Body of pancreas (tissue), 4 donors: ENCODE measurements at regions not wholly inside any gene's neighbourhood (a gene's known extent, or its start where the extent isn't known, plus 50 kb on each side); places are given as distances from the start of the nearest gene placed in this dataset.

Experiments
- ATAC-seq: fragments of 150-250 bp; one replicate; pipeline ENCODE4 v1.9.1; 2016
- DNase-seq, 4 donors: peaks; one replicate each; pipeline ENCODE4 v3.0.0-alpha.2; 2019
- H3K27ac ChIP-seq, 4 donors: fragments of 200-600 bp; sonication (generic); 1 replicate in 3 of 4; 2 replicates in 1 of 4; pipeline versions ENCODE4 v1.5.1 to v1.6.1; 2016 to 2019; ENCODE audit warnings: mild to moderate bottlenecking in 1 of 4, mixed read lengths in 1 of 4, moderate library complexity in 1 of 4
- H3K27me3 ChIP-seq, 2 donors: fragments of 200-600 bp; sonication (generic); one replicate each; pipeline ENCODE4 v1.6.0; 2016; ENCODE audit warnings: mild to moderate bottlenecking in 1 of 2
- H3K36me3 ChIP-seq, 2 donors: fragments of 200-600 bp; sonication (generic); replicated peaks in 1 of 2; 2 replicates each; pipeline ENCODE4 v1.5.1; 2016; ENCODE audit warnings: low read depth in 2 of 2; ENCODE audit not compliant: insufficient read depth in 1 of 2
- H3K4me1 ChIP-seq: fragments of 200-600 bp; sonication (generic); one replicate; pipeline ENCODE4 v1.6.0; 2016
- H3K4me3 ChIP-seq, 2 donors: fragments of 200-600 bp; sonication (generic); 1 replicate in 1 of 2; 2 replicates in 1 of 2; pipeline ENCODE4 v1.5.1; 2016 to 2019
- H3K9me3 ChIP-seq, 3 donors: fragments of 200-600 bp; sonication (generic); 1 replicate in 2 of 3; 2 replicates in 1 of 3; pipeline ENCODE4 v1.5.1; 2016
- POLR2A ChIP-seq, 3 donors: fragments of 450-650 bp; IDR thresholded peaks; one replicate each; pipeline ENCODE4 v1.6.1; 2016; ENCODE audit warnings: antibody characterized with exemption in 3 of 3, mild to moderate bottlenecking in 2 of 3
- WGBS, 2 donors: methylation state at CpG; one replicate each; pipeline ENCODE4 v1.1.5; 2017; 5-methylcytosine and 5-hydroxymethylcytosine counted together
- intact Hi-C: fragments of 100-400 bp; cut with DNase I; formaldehyde crosslinking; loops from one replicate; pipeline ENCODE4 v1.15.1; 2023
- TF ChIP-seq, protein P1 (sequence below), 7 experiments: fragments of 450-650 bp in 4 of 7; fragments of 200-600 bp in 3 of 7; sonication (generic) in 3 of 7; IDR thresholded peaks; one replicate each; pipeline ENCODE4 v1.5.1; 2016 to 2019; ENCODE audit warnings: antibody characterized with exemption in 7 of 7

DNA sequence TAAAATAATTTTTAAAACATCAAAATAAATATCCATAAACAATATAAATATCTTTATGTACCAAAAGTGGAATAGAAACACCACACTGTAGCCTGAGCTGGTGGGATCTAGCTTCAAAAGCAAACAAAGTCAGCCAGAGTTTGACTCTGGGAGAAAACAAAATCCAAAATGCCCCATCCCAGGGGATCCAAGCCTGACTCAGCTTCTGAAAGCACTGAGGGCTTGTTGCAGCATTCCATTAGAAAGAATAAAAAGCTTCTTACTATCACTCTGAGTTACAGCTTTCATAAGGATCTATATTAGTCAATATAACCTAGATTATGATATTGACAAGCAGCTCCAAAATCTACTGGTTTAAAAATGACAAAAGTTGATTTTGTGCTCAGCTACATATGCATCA lies 149.7 kb upstream of the ANKRD50 start:
- DNase-seq (no peak), ATAC-seq (no peak)
- H3K4me3 ChIP-seq = no peak overlapping the region
- no peak for TF ChIP-seq POLR2A (IDR thresholded peaks at IDR 0.05)
- TF ChIP-seq, protein P1, sequence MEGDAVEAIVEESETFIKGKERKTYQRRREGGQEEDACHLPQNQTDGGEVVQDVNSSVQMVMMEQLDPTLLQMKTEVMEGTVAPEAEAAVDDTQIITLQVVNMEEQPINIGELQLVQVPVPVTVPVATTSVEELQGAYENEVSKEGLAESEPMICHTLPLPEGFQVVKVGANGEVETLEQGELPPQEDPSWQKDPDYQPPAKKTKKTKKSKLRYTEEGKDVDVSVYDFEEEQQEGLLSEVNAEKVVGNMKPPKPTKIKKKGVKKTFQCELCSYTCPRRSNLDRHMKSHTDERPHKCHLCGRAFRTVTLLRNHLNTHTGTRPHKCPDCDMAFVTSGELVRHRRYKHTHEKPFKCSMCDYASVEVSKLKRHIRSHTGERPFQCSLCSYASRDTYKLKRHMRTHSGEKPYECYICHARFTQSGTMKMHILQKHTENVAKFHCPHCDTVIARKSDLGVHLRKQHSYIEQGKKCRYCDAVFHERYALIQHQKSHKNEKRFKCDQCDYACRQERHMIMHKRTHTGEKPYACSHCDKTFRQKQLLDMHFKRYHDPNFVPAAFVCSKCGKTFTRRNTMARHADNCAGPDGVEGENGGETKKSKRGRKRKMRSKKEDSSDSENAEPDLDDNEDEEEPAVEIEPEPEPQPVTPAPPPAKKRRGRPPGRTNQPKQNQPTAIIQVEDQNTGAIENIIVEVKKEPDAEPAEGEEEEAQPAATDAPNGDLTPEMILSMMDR (IDR thresholded peaks at IDR 0.05) = no peak
- intact Hi-C loops = no loop called here
- H3K9me3 ChIP-seq = no peaks in the 10 kb centered on the region
- H3K27ac ChIP-seq = no peak overlapping the region
- no peaks in the 10 kb centered on the region for H3K36me3 ChIP-seq
- H3K27me3 ChIP-seq = no peaks in the 10 kb centered on the region
- peaks cover 10% of the 10 kb centered on the region for H3K4me1 ChIP-seq

DNA sequence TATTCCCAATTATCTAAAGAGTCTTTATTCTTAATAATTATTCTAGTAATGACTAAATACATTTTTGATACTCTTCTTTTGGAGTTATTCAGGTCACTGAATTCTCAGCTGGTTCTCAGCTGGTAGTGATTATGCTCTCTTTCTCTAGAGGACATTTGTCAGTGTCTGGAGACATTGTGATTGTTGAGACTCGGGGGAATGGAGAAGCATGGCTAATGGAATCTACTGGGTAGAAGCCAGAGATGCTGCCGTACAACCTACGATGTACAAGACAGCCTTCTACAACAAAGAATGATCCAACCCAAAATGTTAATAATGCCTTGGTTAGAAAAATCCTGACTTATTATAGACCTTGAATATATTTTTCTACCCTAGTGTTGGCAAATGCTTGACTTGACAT lies 149.2 kb upstream of the ANKRD50 start:
- Histone ChIP-seq H3K9me3 (no peaks in the 10 kb centered on the region), H3K27ac (no peak overlapping the region), H3K4me1 (peaks cover 10% of the 10 kb centered on the region), H3K27me3 (no peaks in the 10 kb centered on the region), H3K4me3 (no peak overlapping the region), H3K36me3 (no peaks in the 10 kb centered on the region)
- 90 to 94% methylated on average over 3 of the region's 3 CpGs for WGBS, 2 donors
- TF ChIP-seq POLR2A (IDR thresholded peaks at IDR 0.05) = no peak
- TF ChIP-seq, protein P1 (IDR thresholded peaks at IDR 0.05) = no peak
- ATAC-seq = no peak
- no peak for DNase-seq
- intact Hi-C loops = no loop called here

DNA sequence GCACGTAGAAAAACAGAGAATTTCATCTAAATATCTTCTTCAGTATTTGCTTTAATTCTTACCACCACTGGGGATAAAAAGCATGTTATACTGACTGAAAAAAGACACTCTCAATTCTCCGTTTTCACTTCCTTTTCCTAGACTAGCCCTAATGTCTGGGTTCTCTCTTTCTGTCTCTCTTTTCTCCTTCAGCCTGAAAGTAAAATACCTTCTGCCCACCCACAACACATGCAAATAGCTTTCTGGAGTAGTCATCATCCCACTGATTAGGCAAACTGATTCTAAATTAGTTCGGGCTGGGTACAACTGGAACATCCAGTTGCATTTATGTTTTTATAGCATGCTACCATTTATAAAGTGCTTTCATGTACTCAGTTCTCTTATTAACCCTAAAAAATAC lies 142.4 kb upstream of the ANKRD50 start:
- H3K9me3 ChIP-seq = no peaks in the 10 kb centered on the region
- H3K4me1 ChIP-seq = no peaks in the 10 kb centered on the region
- H3K27me3 ChIP-seq = no peaks in the 10 kb centered on the region
- no peaks in the 10 kb centered on the region for H3K36me3 ChIP-seq
- DNase-seq (no peak), ATAC-seq (no peak)
- no peak for TF ChIP-seq POLR2A (IDR thresholded peaks at IDR 0.05)
- TF ChIP-seq, protein P1 (IDR thresholded peaks at IDR 0.05) = no peak
- 80 to 82% methylated on average over 3 of the region's 3 CpGs for WGBS, 2 donors
- H3K4me3 ChIP-seq = no peak overlapping the region
- intact Hi-C loops = no loop called here
- H3K27ac ChIP-seq = no peak overlapping the region

DNA sequence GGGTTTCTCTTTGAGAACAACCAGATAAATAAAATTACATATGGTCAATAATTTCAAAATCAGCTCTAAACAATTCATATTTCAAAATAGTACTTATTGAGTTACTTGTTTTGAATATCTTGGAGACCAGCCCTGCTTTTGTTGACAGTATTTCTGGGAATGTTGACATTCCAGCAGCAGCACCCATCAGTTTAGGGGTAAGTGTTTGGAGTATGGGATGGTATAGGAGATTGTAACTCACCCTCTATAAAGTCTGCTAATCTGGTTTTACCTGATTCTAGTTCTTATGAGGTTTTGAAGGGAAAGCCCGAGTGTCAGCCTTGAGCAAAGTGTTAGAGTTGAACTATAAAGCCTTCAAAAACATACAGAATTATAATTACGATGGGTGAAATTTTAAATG lies 139.2 kb upstream of the ANKRD50 start:
- intact Hi-C loops = no loop called here
- Histone ChIP-seq H3K36me3 (no peaks in the 10 kb centered on the region), H3K27ac (no peak overlapping the region), H3K4me3 (no peak overlapping the region), H3K27me3 (no peaks in the 10 kb centered on the region), H3K4me1 (no peaks in the 10 kb centered on the region), H3K9me3 (no peaks in the 10 kb centered on the region)
- ATAC-seq = no peak
- WGBS, 2 donors = 68 to 74% methylated on average over 2 of the region's 2 CpGs
- TF ChIP-seq, protein P1 (IDR thresholded peaks at IDR 0.05) = no peak
- no peak for TF ChIP-seq POLR2A (IDR thresholded peaks at IDR 0.05)
- DNase-seq = no peak

DNA sequence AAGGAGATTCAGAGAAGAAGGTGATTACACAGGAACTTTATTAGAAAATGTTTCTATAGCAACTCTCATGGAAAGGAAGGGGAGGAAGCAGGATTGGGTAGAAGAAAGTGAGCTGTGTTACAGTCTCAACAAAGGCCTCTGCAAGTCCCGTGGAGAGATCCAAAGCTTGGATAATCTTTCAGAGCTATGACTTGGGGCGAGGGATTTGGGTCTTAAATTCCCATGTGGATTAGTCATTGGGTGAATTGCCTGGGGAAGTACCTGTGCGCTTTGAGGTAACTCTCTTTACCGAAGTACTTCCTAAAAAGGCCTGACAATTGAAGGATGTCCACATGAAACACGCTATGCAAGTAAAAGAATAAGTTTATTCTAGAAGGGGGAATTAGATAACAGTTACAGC lies 133.8 kb upstream of the ANKRD50 start:
- intact Hi-C loops = no loop called here
- no peaks in the 10 kb centered on the region for H3K4me1 ChIP-seq
- H3K27me3 ChIP-seq = no peaks in the 10 kb centered on the region
- no peak for TF ChIP-seq POLR2A (IDR thresholded peaks at IDR 0.05)
- TF ChIP-seq, protein P1 (IDR thresholded peaks at IDR 0.05) = no peak
- no peak for DNase-seq
- H3K9me3 ChIP-seq = no peaks in the 10 kb centered on the region
- H3K27ac ChIP-seq = no peak overlapping the region
- no peak for ATAC-seq
- H3K36me3 ChIP-seq = no peaks in the 10 kb centered on the region
- H3K4me3 ChIP-seq = no peak overlapping the region
- 69 to 75% methylated on average over 5 of the region's 5 CpGs for WGBS, 2 donors
